Psoas muscle (tissue), 7 donors: ENCODE measurements at regions not wholly inside any gene's neighbourhood (a gene's known extent, or its start where the extent isn't known, plus 50 kb on each side); places are given as distances from the start of the nearest gene placed in this dataset.
"Not testable (repeated sequence)": the region's sequence is repeated elsewhere in the genome, so short reads cannot be mapped to it uniquely, and the experiment has no call there.

ENCODE experiments used
- ATAC-seq, 4 donors: fragments of 200-7000 bp; cut with Tn5 transposase; one replicate each; pipeline ENCODE4 v1.9.1; 2020; ENCODE audit warnings: moderate library complexity in 3 of 4, mild to moderate bottlenecking in 2 of 4
- DNase-seq, 2 donors: peaks; one replicate each; pipeline ENCODE4 v3.0.0-alpha.2; 2020
- H3K27ac ChIP-seq: fragments of 200-600 bp; one replicate; pipeline ENCODE4 v1.8.0; 2022
- H3K27me3 ChIP-seq, 3 donors: fragments of 200-600 bp in 1 of 3; one replicate each; pipeline versions ENCODE4 v1.6.1 to v1.8.0; 2013 to 2022; ENCODE audit warnings: low read length in 2 of 3, mild to moderate bottlenecking in 2 of 3, moderate library complexity in 1 of 3; ENCODE audit not compliant: insufficient read depth in 3 of 3
- H3K36me3 ChIP-seq, 2 donors: fragments of 200-600 bp in 1 of 2; one replicate each; pipeline versions ENCODE4 v1.6.1 to v1.8.0; 2013 to 2022; ENCODE audit warnings: low read depth in 1 of 2, mild to moderate bottlenecking in 1 of 2, moderate library complexity in 1 of 2; ENCODE audit not compliant: insufficient read depth in 1 of 2
- H3K4me1 ChIP-seq: fragments of 200-600 bp; one replicate; pipeline ENCODE4 v1.8.0; 2022
- H3K4me3 ChIP-seq: fragments of 200-600 bp; one replicate; pipeline ENCODE4 v1.8.0; 2022; ENCODE audit warnings: mild to moderate bottlenecking
- H3K9me3 ChIP-seq: fragments of 200-600 bp; one replicate; pipeline ENCODE4 v1.8.0; 2022
- WGBS, 3 donors: extraction: QIAGEN DNeasy Blood & Tissue Kit; methylation state at CpG; one replicate each; pipeline versions ENCODE4 v1.1.6 to v1.1.7; 2013; 5-methylcytosine and 5-hydroxymethylcytosine counted together
- intact Hi-C, 2 donors: fragments of 100-400 bp; cut with DNase I; formaldehyde crosslinking; loops; one replicate each; pipeline versions ENCODE4 v1.11.0 to v1.14.2; 2022
- TF ChIP-seq, protein P1 (sequence below): fragments of 200-600 bp; IDR thresholded peaks from one replicate; pipeline ENCODE4 v1.8.0; 2022; ENCODE audit warnings: antibody characterized with exemption
- donor health status: healthy with polysubstance abuse.
- donor health status: DM: no; HTN: no; CAD: no; lungs with moderate emphysema.
- donor health status: Bipolar disorder and iron deficiency.
- donor health status: healthy.
- donor health status: DM: yes; HTN: yes; CAD: no.
- donor health status: DM: no; HTN: no; CAD: no.
- donor health status: DM: yes; HTN: yes; CAD: no.

DNA sequence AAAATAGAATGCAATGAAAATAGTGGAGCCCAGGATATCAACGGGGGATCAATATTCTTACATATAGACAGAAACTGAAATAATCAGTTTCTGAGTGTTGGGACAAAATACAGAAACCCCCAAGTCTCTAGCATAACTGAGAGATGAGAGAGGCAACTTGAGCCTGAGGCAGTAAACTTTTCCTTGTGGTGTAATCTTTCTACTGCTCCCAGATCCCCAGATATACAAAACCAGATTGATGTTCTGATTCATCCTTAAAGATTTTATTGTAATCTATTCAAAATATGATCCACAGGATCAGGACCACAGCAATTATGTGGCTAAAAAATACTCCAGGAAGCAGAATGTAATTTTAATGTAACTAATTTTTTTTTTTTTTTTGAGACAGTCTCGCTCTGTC is 2282.6 kb downstream of the ARAP2 start:
- Histone ChIP-seq H3K4me3 (no peak overlapping the region), H3K27ac (no peak overlapping the region), H3K27me3 (peaks cover 0 to 2% (median 0%) of the 10 kb centered on the region in 3 donors), H3K4me1 (no peaks in the 10 kb centered on the region), H3K36me3 (no peaks in the 10 kb centered on the region), H3K9me3 (no peaks in the 10 kb centered on the region)
- no peak for ATAC-seq
- intact Hi-C loops = no loop called here
- DNase-seq = no peak
- WGBS, 3 donors = 87 to 93% (median 92%) methylated on average over 2 of the region's 2 CpGs
- TF ChIP-seq, protein P1, sequence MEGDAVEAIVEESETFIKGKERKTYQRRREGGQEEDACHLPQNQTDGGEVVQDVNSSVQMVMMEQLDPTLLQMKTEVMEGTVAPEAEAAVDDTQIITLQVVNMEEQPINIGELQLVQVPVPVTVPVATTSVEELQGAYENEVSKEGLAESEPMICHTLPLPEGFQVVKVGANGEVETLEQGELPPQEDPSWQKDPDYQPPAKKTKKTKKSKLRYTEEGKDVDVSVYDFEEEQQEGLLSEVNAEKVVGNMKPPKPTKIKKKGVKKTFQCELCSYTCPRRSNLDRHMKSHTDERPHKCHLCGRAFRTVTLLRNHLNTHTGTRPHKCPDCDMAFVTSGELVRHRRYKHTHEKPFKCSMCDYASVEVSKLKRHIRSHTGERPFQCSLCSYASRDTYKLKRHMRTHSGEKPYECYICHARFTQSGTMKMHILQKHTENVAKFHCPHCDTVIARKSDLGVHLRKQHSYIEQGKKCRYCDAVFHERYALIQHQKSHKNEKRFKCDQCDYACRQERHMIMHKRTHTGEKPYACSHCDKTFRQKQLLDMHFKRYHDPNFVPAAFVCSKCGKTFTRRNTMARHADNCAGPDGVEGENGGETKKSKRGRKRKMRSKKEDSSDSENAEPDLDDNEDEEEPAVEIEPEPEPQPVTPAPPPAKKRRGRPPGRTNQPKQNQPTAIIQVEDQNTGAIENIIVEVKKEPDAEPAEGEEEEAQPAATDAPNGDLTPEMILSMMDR = no peak

DNA sequence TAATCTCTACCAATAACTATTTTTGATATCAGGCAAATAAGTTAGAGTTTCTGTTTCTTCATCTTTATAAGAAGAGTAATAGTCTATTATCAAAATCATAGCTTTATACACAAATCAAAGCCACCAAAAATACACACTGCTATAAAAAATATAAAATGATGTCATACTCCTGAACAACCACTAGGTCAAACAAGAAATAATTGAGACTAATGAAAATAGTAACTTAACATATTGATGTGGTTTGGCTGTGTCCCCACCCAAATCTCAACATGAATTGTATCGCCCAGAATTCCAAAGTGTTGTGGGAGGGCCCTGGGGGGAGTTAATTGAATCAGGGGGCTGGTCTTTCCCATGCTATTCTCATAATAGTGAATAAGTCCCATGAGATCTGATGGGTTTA is 2277.5 kb downstream of the ARAP2 start:
- no peak for DNase-seq
- no peak for ATAC-seq
- Histone ChIP-seq H3K4me1 (no peaks in the 10 kb centered on the region), H3K27ac (no peak overlapping the region), H3K9me3 (peaks cover 3% of the 10 kb centered on the region), H3K27me3 (no peaks in the 10 kb centered on the region), H3K36me3 (no peaks in the 10 kb centered on the region), H3K4me3 (no peak overlapping the region)
- 94 to 100% (median 95%) methylated on average over 1 of the region's 1 CpG for WGBS, 3 donors
- intact Hi-C loops = no loop called here
- TF ChIP-seq, protein P1 = no peak

DNA sequence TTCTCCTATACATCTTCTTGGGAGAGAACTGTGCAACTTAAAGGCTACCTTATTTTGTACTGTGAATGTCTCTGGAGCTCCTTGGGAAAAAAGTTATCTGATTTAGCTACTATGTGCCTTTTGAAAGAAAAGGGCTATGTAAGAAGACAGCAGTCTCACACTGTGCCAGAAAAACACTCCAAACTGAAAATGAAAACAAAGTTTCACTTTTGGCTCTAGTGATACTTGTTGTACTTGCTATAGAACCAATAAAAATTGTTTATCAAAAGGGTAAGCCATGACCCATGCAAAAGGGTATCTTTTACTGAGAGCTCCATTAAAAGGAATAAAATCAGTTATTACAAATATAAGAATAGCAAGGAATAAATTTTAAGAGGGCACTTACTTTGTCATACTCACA is 2270.0 kb downstream of the ARAP2 start:
- peaks cover 3% of the 10 kb centered on the region for H3K9me3 ChIP-seq
- H3K27ac ChIP-seq = no peak overlapping the region
- H3K4me1 ChIP-seq = no peaks in the 10 kb centered on the region
- DNase-seq = no peak
- H3K27me3 ChIP-seq = no peaks in the 10 kb centered on the region
- H3K4me3 ChIP-seq = no peak overlapping the region
- H3K36me3 ChIP-seq = no peaks in the 10 kb centered on the region
- TF ChIP-seq, protein P1 = no peak
- intact Hi-C loops = no loop called here
- no peak for ATAC-seq

DNA sequence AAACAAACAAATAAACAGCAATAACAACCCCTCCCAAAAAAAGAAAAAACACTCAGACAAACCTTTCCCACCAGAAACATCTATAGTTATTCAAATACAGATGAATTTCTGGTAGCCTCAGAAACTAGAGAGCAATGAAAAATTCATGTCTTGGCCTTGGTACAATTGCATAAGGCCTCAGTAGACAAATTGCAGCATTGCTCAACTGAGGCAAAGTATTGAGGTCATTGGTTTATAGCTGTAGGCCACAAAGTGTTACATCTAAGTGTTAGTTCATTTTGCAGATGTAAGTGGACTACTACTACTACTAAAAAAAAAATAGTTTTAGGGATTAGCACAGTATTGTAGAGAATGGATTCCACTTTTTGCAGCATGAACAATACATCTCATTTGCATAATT is 2268.3 kb downstream of the ARAP2 start:
- ATAC-seq = no peak
- H3K27me3 ChIP-seq = no peaks in the 10 kb centered on the region
- H3K27ac ChIP-seq = no peak overlapping the region
- TF ChIP-seq, protein P1 = no peak
- no peak overlapping the region for H3K4me3 ChIP-seq
- H3K36me3 ChIP-seq = no peaks in the 10 kb centered on the region
- DNase-seq = no peak
- no peaks in the 10 kb centered on the region for H3K4me1 ChIP-seq
- peaks cover 3% of the 10 kb centered on the region for H3K9me3 ChIP-seq
- intact Hi-C loops = no loop called here

DNA sequence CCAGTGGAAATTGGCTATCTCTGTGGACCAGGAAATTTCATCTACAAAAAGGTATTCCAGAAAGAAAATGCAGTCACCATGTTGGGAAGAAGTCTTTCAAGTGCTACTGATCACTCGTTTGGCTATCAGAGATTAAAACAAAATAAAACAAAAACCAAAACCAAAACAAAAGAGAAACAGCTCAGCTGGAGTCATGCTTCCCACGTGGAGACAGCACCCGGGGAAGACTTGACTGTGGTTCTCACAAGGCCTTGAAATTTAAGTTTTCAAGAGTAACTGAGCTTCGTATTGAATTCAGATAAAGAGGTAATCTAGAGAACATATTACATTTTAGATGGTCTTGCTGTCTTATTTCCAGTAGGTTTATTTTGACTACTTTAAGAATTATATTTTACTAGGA is 2264.5 kb downstream of the ARAP2 start:
- WGBS, 3 donors = 78 to 88% (median 79%) methylated on average over 4 of the region's 4 CpGs
- H3K9me3 ChIP-seq, ATAC-seq, H3K4me1 ChIP-seq, H3K4me3 ChIP-seq, H3K27ac ChIP-seq, H3K27me3 ChIP-seq, H3K36me3 ChIP-seq, intact Hi-C loops, DNase-seq: not testable (repeated sequence)
